GM06990 (cell line): ENCODE measurements at regions not wholly inside any gene's neighbourhood (a gene's known extent, or its start where the extent isn't known, plus 50 kb on each side); places are given as distances from the start of the nearest gene placed in this dataset.

ENCODE experiments used
- DNase-seq: peaks from one replicate; pipeline ENCODE4 v3.0.0-alpha.2; 2011; ENCODE audit not compliant: insufficient read length; ENCODE audit errors: extremely low read depth
- H3K27me3 ChIP-seq: replicated peaks from 2 replicates; pipeline ENCODE4 v1.6.0; 2011; ENCODE audit warnings: low read length; ENCODE audit not compliant: control insufficient read depth, insufficient read depth
- H3K36me3 ChIP-seq: 2 replicates; pipeline ENCODE4 v1.5.1; 2011; ENCODE audit warnings: low read length; ENCODE audit not compliant: control insufficient read depth, insufficient read depth
- H3K4me3 ChIP-seq: replicated peaks from 2 replicates; pipeline ENCODE4 v1.5.1; 2011; ENCODE audit warnings: low read depth, mild to moderate bottlenecking, control low read depth, low read length
- TF ChIP-seq, protein P1 (sequence below): IDR thresholded peaks from 2 replicates; pipeline ENCODE4 v1.5.1; 2011; ENCODE audit warnings: low read length, control low read depth, mild to moderate bottlenecking, inconsistent platforms; ENCODE audit not compliant: insufficient read depth, poor library complexity, severe bottlenecking

DNA sequence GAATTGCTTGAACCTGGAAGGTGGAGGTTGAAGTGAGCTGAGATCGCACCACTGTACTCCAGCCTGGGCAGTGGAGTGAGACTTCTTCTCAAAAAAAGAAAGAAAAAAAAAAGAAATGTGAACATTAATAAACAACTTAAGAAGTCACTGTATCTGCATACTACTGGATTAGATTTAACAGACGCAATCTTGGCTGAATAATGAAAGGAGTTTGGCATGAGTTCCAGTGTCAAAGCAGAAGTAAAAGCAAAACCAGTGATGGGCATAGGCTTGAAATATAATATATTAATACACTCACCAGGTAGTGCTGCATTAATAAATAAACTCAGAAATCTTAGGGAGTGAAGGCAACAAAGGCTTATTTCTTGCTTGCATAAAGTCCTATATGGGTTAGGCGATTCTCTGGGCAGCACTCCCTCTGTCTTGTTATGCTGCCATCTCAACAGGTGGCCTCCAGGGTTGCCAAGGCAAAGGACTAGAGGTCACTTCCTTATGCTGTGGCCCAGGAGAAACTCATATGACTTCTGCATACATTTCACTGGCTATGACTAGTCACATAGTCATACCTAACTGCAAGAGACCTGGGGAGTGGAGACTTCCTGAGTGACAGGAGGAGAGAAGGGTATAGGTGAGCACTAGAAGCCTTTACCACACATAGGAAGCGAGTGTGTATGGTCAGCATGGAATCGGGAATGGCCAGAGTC, 296.2 kb upstream of the SPRED2 start:
- Histone ChIP-seq H3K27me3 (peaks cover 1% of the 10 kb centered on the region; the same call in 1 of the 2 replicates), H3K4me3 (no peak overlapping the region), H3K36me3 (no peaks in the 10 kb centered on the region)
- no peak for DNase-seq
- TF ChIP-seq, protein P1, sequence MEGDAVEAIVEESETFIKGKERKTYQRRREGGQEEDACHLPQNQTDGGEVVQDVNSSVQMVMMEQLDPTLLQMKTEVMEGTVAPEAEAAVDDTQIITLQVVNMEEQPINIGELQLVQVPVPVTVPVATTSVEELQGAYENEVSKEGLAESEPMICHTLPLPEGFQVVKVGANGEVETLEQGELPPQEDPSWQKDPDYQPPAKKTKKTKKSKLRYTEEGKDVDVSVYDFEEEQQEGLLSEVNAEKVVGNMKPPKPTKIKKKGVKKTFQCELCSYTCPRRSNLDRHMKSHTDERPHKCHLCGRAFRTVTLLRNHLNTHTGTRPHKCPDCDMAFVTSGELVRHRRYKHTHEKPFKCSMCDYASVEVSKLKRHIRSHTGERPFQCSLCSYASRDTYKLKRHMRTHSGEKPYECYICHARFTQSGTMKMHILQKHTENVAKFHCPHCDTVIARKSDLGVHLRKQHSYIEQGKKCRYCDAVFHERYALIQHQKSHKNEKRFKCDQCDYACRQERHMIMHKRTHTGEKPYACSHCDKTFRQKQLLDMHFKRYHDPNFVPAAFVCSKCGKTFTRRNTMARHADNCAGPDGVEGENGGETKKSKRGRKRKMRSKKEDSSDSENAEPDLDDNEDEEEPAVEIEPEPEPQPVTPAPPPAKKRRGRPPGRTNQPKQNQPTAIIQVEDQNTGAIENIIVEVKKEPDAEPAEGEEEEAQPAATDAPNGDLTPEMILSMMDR: no peak

DNA sequence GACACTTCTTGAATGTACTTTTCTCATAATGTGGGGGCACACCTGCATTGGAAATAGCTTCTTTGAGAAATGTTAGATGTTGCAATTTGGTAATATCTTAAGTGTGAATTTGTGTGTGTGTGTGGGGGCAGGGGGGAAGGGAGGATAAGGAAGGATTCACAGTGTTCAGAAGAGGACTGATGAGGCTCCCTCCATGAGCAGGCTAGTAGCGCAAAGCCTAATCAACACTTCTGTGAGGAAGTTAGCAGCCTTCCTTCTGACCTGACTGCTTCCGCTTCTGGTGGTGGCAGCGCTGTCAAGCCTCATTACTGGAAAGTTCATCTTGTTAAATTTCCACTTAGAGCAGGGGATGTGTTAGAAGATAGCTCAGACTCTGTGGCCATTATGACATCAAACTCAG, 295.4 kb upstream of the SPRED2 start:
- TF ChIP-seq, protein P1: no peak
- no peak for DNase-seq
- H3K27me3 ChIP-seq: peaks cover 1% of the 10 kb centered on the region; the same call in 1 of the 2 replicates
- no peaks in the 10 kb centered on the region for H3K36me3 ChIP-seq
- H3K4me3 ChIP-seq: no peak overlapping the region

DNA sequence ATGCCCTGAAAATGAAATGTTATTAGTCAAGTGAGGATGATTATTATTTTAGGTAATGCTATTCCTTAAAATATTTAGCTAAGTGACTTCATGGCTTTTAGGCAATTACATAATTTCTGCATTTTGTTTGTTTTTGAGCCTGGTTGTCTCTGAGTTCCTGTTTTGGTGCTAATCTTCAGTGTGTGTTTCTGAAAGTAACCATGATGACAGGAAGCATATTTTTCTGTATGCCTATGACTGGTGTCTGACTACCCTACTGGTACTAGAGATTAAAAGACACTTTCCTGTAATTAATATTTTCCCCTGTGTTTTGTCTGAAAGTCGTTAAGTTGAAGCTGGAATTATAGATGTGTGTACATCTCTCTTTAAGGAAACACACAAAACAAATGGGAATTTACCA, 295.0 kb upstream of the SPRED2 start:
- Histone ChIP-seq H3K4me3 (no peak overlapping the region), H3K36me3 (no peaks in the 10 kb centered on the region), H3K27me3 (peaks cover 1% of the 10 kb centered on the region; the same call in 1 of the 2 replicates)
- TF ChIP-seq, protein P1: no peak
- no peak for DNase-seq

GRCh38 chr2:65724752-65725151, 292.4 kb upstream of the SPRED2 start:
- Histone ChIP-seq H3K36me3 (no peaks in the 10 kb centered on the region), H3K4me3 (no peak overlapping the region), H3K27me3 (no peaks in the 10 kb centered on the region)
- TF ChIP-seq, protein P1: no peak
- DNase-seq: no peak

- no peaks in the 10 kb centered on the region for H3K27me3 ChIP-seq
- no peaks in the 10 kb centered on the region for H3K36me3 ChIP-seq
- TF ChIP-seq, protein P1: no peak
- DNase-seq: no peak
- no peak overlapping the region for H3K4me3 ChIP-seq
Observed at GRCh38 chr2:65724336-65724735, 291.9 kb upstream of the SPRED2 start.
